ENCODE measurements at regions not wholly inside any gene's neighbourhood (a gene's known extent, or its start where the extent isn't known, plus 50 kb on each side); places are given as distances from the start of the nearest gene placed in this dataset.

- Histone ChIP-seq H3K4me1 (ENCODE audit: control insufficient read depth in 5 of 5, insufficient read depth in 5 of 5, low read length in 5 of 5) (no peaks in the 10 kb centered on the region), H3K4me3 (no peak overlapping the region), H3K9me3 (ENCODE audit: control insufficient read depth in 4 of 4, insufficient read depth in 3 of 4, low read length in 3 of 4) (no peaks in the 10 kb centered on the region), H3K27ac (ENCODE audit: low read depth in 1 of 2, low read length in 1 of 2) (no peak overlapping the region), H3K36me3 (ENCODE audit: control insufficient read depth in 4 of 4, insufficient read depth in 4 of 4, low read length in 4 of 4) (no peaks in the 10 kb centered on the region), H3K27me3 (ENCODE audit: control insufficient read depth in 3 of 3, insufficient read depth in 3 of 3, low read length in 2 of 3) (peaks cover 0 to 4% (median 3%) of the 10 kb centered on the region in 3 donors), H3K9ac (ENCODE audit: insufficient read depth in 1 of 2, low read length in 2 of 2) (no peak overlapping the region)
- no peak for TF ChIP-seq CTCF (IDR thresholded peaks at IDR 0.05; ENCODE audit: control extremely low read depth, extremely low read depth)
- DNase-seq, result no peak
- 60 to 61% methylated on average over 16 of the region's 16 CpGs for WGBS, 2 donors
- no peak for ATAC-seq (ENCODE audit: insufficient read depth, low FRiP score)
Observed at GRCh38 chr1:87202922-87203655, 125.6 kb upstream of the LMO4 start.

GRCh38 chr1:87203904-87204303, 124.8 kb upstream of the LMO4 start:
- H3K27ac ChIP-seq (ENCODE audit: low read depth in 1 of 2, low read length in 1 of 2), result no peak overlapping the region
- H3K36me3 ChIP-seq (ENCODE audit: control insufficient read depth in 4 of 4, insufficient read depth in 4 of 4, low read length in 4 of 4), result no peaks in the 10 kb centered on the region
- H3K9me3 ChIP-seq (ENCODE audit: control insufficient read depth in 4 of 4, insufficient read depth in 3 of 4, low read length in 3 of 4), result no peaks in the 10 kb centered on the region
- 48 to 64% methylated on average over 5 of the region's 5 CpGs for WGBS, 2 donors
- no peak for DNase-seq
- no peak overlapping the region for H3K9ac ChIP-seq (ENCODE audit: insufficient read depth in 1 of 2, low read length in 2 of 2)
- no peak for TF ChIP-seq CTCF (IDR thresholded peaks at IDR 0.05; ENCODE audit: control extremely low read depth, extremely low read depth)
- no peaks in the 10 kb centered on the region for H3K4me1 ChIP-seq (ENCODE audit: control insufficient read depth in 5 of 5, insufficient read depth in 5 of 5, low read length in 5 of 5)
- H3K4me3 ChIP-seq, result no peak overlapping the region
- ATAC-seq (ENCODE audit: insufficient read depth, low FRiP score), result no peak
- H3K27me3 ChIP-seq (ENCODE audit: control insufficient read depth in 3 of 3, insufficient read depth in 3 of 3, low read length in 2 of 3), result peaks cover 0 to 4% (median 3%) of the 10 kb centered on the region in 3 donors

GRCh38 chr1:87204441-87204840, 124.2 kb upstream of the LMO4 start:
- Histone ChIP-seq H3K4me3 (no peak overlapping the region), H3K9me3 (ENCODE audit: control insufficient read depth in 4 of 4, insufficient read depth in 3 of 4, low read length in 3 of 4) (no peaks in the 10 kb centered on the region), H3K9ac (ENCODE audit: insufficient read depth in 1 of 2, low read length in 2 of 2) (no peak overlapping the region), H3K4me1 (ENCODE audit: control insufficient read depth in 5 of 5, insufficient read depth in 5 of 5, low read length in 5 of 5) (no peaks in the 10 kb centered on the region), H3K27ac (ENCODE audit: low read depth in 1 of 2, low read length in 1 of 2) (no peak overlapping the region), H3K27me3 (ENCODE audit: control insufficient read depth in 3 of 3, insufficient read depth in 3 of 3, low read length in 2 of 3) (peaks cover 0 to 4% (median 3%) of the 10 kb centered on the region in 3 donors), H3K36me3 (ENCODE audit: control insufficient read depth in 4 of 4, insufficient read depth in 4 of 4, low read length in 4 of 4) (no peaks in the 10 kb centered on the region)
- WGBS, 2 donors, result 75% methylated on average over 3 of the region's 3 CpGs
- DNase-seq, result no peak
- TF ChIP-seq CTCF (IDR thresholded peaks at IDR 0.05; ENCODE audit: control extremely low read depth, extremely low read depth), result no peak
- ATAC-seq (ENCODE audit: insufficient read depth, low FRiP score), result no peak

GRCh38 chr1:87204921-87205320, 123.8 kb upstream of the LMO4 start:
- no peak overlapping the region for H3K4me3 ChIP-seq
- no peaks in the 10 kb centered on the region for H3K36me3 ChIP-seq (ENCODE audit: control insufficient read depth in 4 of 4, insufficient read depth in 4 of 4, low read length in 4 of 4)
- 54 to 55% methylated on average over 8 of the region's 8 CpGs for WGBS, 2 donors

More at GRCh38 chr1:87204921-87205320, 123.8 kb upstream of the LMO4 start:
- no peak for TF ChIP-seq CTCF (IDR thresholded peaks at IDR 0.05; ENCODE audit: control extremely low read depth, extremely low read depth)
- Histone ChIP-seq H3K9ac (ENCODE audit: insufficient read depth in 1 of 2, low read length in 2 of 2) (no peak overlapping the region), H3K27me3 (ENCODE audit: control insufficient read depth in 3 of 3, insufficient read depth in 3 of 3, low read length in 2 of 3) (peaks cover 0 to 4% (median 3%) of the 10 kb centered on the region in 3 donors), H3K9me3 (ENCODE audit: control insufficient read depth in 4 of 4, insufficient read depth in 3 of 4, low read length in 3 of 4) (no peaks in the 10 kb centered on the region), H3K27ac (ENCODE audit: low read depth in 1 of 2, low read length in 1 of 2) (no peak overlapping the region), H3K4me1 (ENCODE audit: control insufficient read depth in 5 of 5, insufficient read depth in 5 of 5, low read length in 5 of 5) (no peaks in the 10 kb centered on the region)
- DNase-seq, result no peak
- ATAC-seq (ENCODE audit: insufficient read depth, low FRiP score), result no peak

Measured in lung (tissue), 11 donors.